HG03108 (cell line): ENCODE measurements at regions not wholly inside any gene's neighbourhood (a gene's known extent, or its start where the extent isn't known, plus 50 kb on each side); places are given as distances from the start of the nearest gene placed in this dataset.
"Not testable (repeated sequence)": the region's sequence is repeated elsewhere in the genome, so short reads cannot be mapped to it uniquely, and the experiment has no call there.

ENCODE experiments used
- ATAC-seq: cut with Tn5 transposase; IDR thresholded peaks from one replicate; pipeline ENCODE4 v1.9.1; 2021; ENCODE audit warnings: moderate library complexity; ENCODE audit not compliant: unreplicated experiment

GRCh38 chr2:36302911-36303310, 52.7 kb upstream of the CRIM1 start:
- no peak for ATAC-seq

- ATAC-seq: no peak
These were observed 53.7 kb upstream of the CRIM1 start for GRCh38 chr2:36301843-36302242.

- no peak for ATAC-seq
These were observed 54.9 kb upstream of the CRIM1 start for GRCh38 chr2:36300697-36301096.

GRCh38 chr2:36296798-36297197, 58.8 kb upstream of the CRIM1 start:
- no peak for ATAC-seq

- ATAC-seq: no peak
These were observed 61.3 kb upstream of the CRIM1 start for GRCh38 chr2:36294316-36294721.

GRCh38 chr2:36290306-36290856, 65.2 kb upstream of the CRIM1 start:
- ATAC-seq: no peak

- ATAC-seq: no peak
These were observed 65.8 kb upstream of the CRIM1 start for GRCh38 chr2:36289731-36290130.

GRCh38 chr2:36287363-36288275, 68.0 kb upstream of the CRIM1 start:
- no peak for ATAC-seq

GRCh38 chr2:36279506-36279905, 76.1 kb upstream of the CRIM1 start:
- ATAC-seq: not testable (repeated sequence)

- ATAC-seq: no peak
These were observed 77.6 kb upstream of the CRIM1 start for GRCh38 chr2:36277881-36278523.

- no peak for ATAC-seq
These were observed 78.3 kb upstream of the CRIM1 start for GRCh38 chr2:36277146-36277808.

GRCh38 chr2:36271266-36271665, 84.3 kb upstream of the CRIM1 start:
- no peak for ATAC-seq

GRCh38 chr2:36270758-36271157, 84.8 kb upstream of the CRIM1 start:
- ATAC-seq: no peak

- ATAC-seq: no peak
These were observed 88.4 kb upstream of the CRIM1 start for GRCh38 chr2:36267194-36267593.

- no peak for ATAC-seq
These were observed 88.9 kb upstream of the CRIM1 start for GRCh38 chr2:36266536-36267121.

GRCh38 chr2:36262581-36262980, 93.0 kb upstream of the CRIM1 start:
- no peak for ATAC-seq

- no peak for ATAC-seq
These were observed 99.7 kb upstream of the CRIM1 start for GRCh38 chr2:36255863-36256262.

GRCh38 chr2:36253086-36253485, 102.5 kb upstream of the CRIM1 start:
- no peak for ATAC-seq

GRCh38 chr2:36246320-36246990, 109.1 kb upstream of the CRIM1 start:
- peak; percentile 84 for ATAC-seq

- ATAC-seq: no peak
These were observed 109.9 kb upstream of the CRIM1 start for GRCh38 chr2:36245651-36246050.

GRCh38 chr2:36238106-36238505, 117.5 kb upstream of the CRIM1 start:
- no peak for ATAC-seq
